ENCODE measurements at regions not wholly inside any gene's neighbourhood (a gene's known extent, or its start where the extent isn't known, plus 50 kb on each side); places are given as distances from the start of the nearest gene placed in this dataset.

- Histone ChIP-seq H3K36me3 (ENCODE audit: insufficient read depth, low read length) (no peaks in the 10 kb centered on the region), H4K20me1 (ENCODE audit: insufficient read depth, low read length) (no peaks in the 10 kb centered on the region), H3K27me3 (ENCODE audit: insufficient read depth, low read length) (no peaks in the 10 kb centered on the region), H3K9me3 (ENCODE audit: low read length) (no peaks in the 10 kb centered on the region), H3K4me3 (ENCODE audit: low read depth, low read length, poor library complexity, severe bottlenecking) (no peak overlapping the region), H3K4me2 (ENCODE audit: low read length) (no peak overlapping the region), H3K9ac (ENCODE audit: low read length) (no peak overlapping the region), H3K79me2 (ENCODE audit: insufficient read depth, low read length) (no peaks in the 10 kb centered on the region), H3K9me2 (ENCODE audit: low read depth, low read length) (no peaks in the 10 kb centered on the region), H3K4me1 (ENCODE audit: insufficient read depth, low read length, severe bottlenecking) (no peaks in the 10 kb centered on the region), H2AFZ (ENCODE audit: low read length) (no peak overlapping the region), H3F3A (ENCODE audit: insufficient read depth, low read length) (no peaks in the 10 kb centered on the region), H3K27ac (ENCODE audit: low read depth, low read length, poor library complexity, severe bottlenecking) (no peak overlapping the region)
- no peak for TF ChIP-seq EZH2 (IDR thresholded peaks at IDR 0.05; ENCODE audit: borderline replicate concordance, low read length)
- TF ChIP-seq, protein P1, sequence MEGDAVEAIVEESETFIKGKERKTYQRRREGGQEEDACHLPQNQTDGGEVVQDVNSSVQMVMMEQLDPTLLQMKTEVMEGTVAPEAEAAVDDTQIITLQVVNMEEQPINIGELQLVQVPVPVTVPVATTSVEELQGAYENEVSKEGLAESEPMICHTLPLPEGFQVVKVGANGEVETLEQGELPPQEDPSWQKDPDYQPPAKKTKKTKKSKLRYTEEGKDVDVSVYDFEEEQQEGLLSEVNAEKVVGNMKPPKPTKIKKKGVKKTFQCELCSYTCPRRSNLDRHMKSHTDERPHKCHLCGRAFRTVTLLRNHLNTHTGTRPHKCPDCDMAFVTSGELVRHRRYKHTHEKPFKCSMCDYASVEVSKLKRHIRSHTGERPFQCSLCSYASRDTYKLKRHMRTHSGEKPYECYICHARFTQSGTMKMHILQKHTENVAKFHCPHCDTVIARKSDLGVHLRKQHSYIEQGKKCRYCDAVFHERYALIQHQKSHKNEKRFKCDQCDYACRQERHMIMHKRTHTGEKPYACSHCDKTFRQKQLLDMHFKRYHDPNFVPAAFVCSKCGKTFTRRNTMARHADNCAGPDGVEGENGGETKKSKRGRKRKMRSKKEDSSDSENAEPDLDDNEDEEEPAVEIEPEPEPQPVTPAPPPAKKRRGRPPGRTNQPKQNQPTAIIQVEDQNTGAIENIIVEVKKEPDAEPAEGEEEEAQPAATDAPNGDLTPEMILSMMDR (IDR thresholded peaks at IDR 0.05; ENCODE audit: low read length): no peak
Observed at GRCh38 chr14:95786566-95786965, 72.6 kb upstream of the TCL1A start.

DNA sequence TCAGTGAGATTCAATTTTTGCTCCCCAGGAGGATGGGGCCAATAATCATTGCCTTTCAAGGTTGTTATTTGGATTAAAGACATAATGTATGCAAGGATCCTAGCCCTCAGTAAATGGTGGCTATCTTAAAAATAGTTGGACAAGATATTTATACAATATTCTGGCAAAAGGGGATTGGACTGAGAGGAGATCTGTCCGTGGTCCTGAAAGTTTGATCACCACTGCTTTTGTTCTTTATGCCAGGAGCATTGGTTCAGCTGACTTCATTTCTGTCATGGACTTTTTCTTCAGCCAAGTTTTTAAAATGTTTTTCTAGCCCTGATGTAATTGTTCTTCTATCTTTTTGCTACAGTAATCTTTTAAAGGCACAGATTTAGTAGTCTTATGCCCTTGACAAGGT lies 70.2 kb upstream of the TCL1A start:
- TF ChIP-seq EZH2 (IDR thresholded peaks at IDR 0.05; ENCODE audit: borderline replicate concordance, low read length): no peak
- TF ChIP-seq, protein P1 (IDR thresholded peaks at IDR 0.05; ENCODE audit: low read length): no peak
- H3K4me2 ChIP-seq (ENCODE audit: low read length): no peak overlapping the region
- no peaks in the 10 kb centered on the region for H3F3A ChIP-seq (ENCODE audit: insufficient read depth, low read length)
- no peaks in the 10 kb centered on the region for H3K9me3 ChIP-seq (ENCODE audit: low read length)
- no peaks in the 10 kb centered on the region for H3K9me2 ChIP-seq (ENCODE audit: low read depth, low read length)
- H3K27ac ChIP-seq (ENCODE audit: low read depth, low read length, poor library complexity, severe bottlenecking): no peak overlapping the region
- H2AFZ ChIP-seq (ENCODE audit: low read length): no peak overlapping the region
- H3K9ac ChIP-seq (ENCODE audit: low read length): no peak overlapping the region
- no peaks in the 10 kb centered on the region for H3K27me3 ChIP-seq (ENCODE audit: insufficient read depth, low read length)
- no peaks in the 10 kb centered on the region for H3K4me1 ChIP-seq (ENCODE audit: insufficient read depth, low read length, severe bottlenecking)
- no peaks in the 10 kb centered on the region for H4K20me1 ChIP-seq (ENCODE audit: insufficient read depth, low read length)
- H3K79me2 ChIP-seq (ENCODE audit: insufficient read depth, low read length): no peaks in the 10 kb centered on the region
- no peak overlapping the region for H3K4me3 ChIP-seq (ENCODE audit: low read depth, low read length, poor library complexity, severe bottlenecking)
- no peaks in the 10 kb centered on the region for H3K36me3 ChIP-seq (ENCODE audit: insufficient read depth, low read length)

DNA sequence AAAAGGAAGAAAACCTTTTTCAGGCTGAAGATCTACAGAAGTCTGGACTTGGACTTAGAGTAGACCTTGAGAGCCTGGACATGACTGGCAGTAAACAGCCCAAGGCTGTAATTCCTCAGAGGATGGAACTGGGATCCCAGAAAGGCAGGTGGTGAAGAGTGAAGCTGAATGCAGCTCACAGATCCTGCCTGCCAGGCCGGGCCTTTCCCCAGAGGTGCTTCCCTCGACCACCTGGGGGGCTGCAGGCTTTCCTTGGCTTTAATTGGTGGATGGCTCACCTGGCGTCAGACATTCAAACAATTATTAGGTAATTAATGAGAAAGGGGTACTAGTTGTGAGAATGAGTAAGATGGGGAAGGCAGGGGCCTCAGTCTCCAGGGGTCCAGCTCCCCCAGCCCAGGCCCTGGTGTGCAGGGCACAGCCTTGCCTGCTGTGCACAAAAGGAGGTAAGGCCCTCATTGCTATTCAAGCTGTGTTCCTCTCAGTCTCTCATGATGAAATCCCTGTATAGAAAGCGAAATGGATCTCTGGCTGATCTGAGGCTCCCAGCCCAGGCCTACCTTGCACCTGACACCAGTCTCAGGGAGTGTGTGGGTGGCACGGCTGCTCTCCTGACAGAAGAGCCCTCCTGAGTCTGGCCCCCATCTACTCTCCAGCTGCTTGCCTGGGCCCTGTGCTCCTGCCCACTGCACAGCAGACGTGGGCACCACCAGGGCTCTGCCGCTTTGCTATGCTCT lies 63.0 kb upstream of the TCL1A start:
- no peaks in the 10 kb centered on the region for H3K4me1 ChIP-seq (ENCODE audit: insufficient read depth, low read length, severe bottlenecking)
- H3K9me3 ChIP-seq (ENCODE audit: low read length): no peaks in the 10 kb centered on the region
- TF ChIP-seq EZH2 (IDR thresholded peaks at IDR 0.05; ENCODE audit: borderline replicate concordance, low read length): no peak
- TF ChIP-seq, protein P1 (IDR thresholded peaks at IDR 0.05; ENCODE audit: low read length): no peak
- no peaks in the 10 kb centered on the region for H3K36me3 ChIP-seq (ENCODE audit: insufficient read depth, low read length)
- H2AFZ ChIP-seq (ENCODE audit: low read length): no peak overlapping the region
- no peak overlapping the region for H3K4me2 ChIP-seq (ENCODE audit: low read length)
- H4K20me1 ChIP-seq (ENCODE audit: insufficient read depth, low read length): no peaks in the 10 kb centered on the region
- no peak overlapping the region for H3K9ac ChIP-seq (ENCODE audit: low read length)
- H3K9me2 ChIP-seq (ENCODE audit: low read depth, low read length): no peaks in the 10 kb centered on the region
- H3K27ac ChIP-seq (ENCODE audit: low read depth, low read length, poor library complexity, severe bottlenecking): no peak overlapping the region
- H3K27me3 ChIP-seq (ENCODE audit: insufficient read depth, low read length): no peaks in the 10 kb centered on the region
- H3F3A ChIP-seq (ENCODE audit: insufficient read depth, low read length): no peaks in the 10 kb centered on the region
- no peaks in the 10 kb centered on the region for H3K79me2 ChIP-seq (ENCODE audit: insufficient read depth, low read length)
- H3K4me3 ChIP-seq (ENCODE audit: low read depth, low read length, poor library complexity, severe bottlenecking): no peak overlapping the region
